Smooth muscle cell (in vitro differentiated cells): ENCODE measurements at regions not wholly inside any gene's neighbourhood (a gene's known extent, or its start where the extent isn't known, plus 50 kb on each side); places are given as distances from the start of the nearest gene placed in this dataset.

Experiments used
- DNase-seq: peaks from one replicate; lab custom pipeline; 2025; ENCODE audit not compliant: unreplicated experiment; lab: John Stamatoyannopoulos, UW
- H2AFZ ChIP-seq: fragments of 200-600 bp; sonication (generic); 2 replicates; pipeline ENCODE4 v1.6.0; 2016; ENCODE audit warnings: antibody characterized with exemption, low read depth, mild to moderate bottlenecking
- H3F3A ChIP-seq: fragments of 200-600 bp; sonication (generic); 2 replicates; pipeline ENCODE4 v1.6.0; 2017; ENCODE audit warnings: antibody characterized with exemption, low read depth
- H3K27ac ChIP-seq: fragments of 200-600 bp; sonication (generic); 2 replicates; pipeline ENCODE4 v1.5.1; 2016; ENCODE audit warnings: low read depth, mild to moderate bottlenecking
- H3K27me3 ChIP-seq: fragments of 200-600 bp; sonication (generic); 2 replicates; pipeline ENCODE4 v1.6.1; 2016; ENCODE audit warnings: low read depth, mild to moderate bottlenecking
- H3K36me3 ChIP-seq: fragments of 200-600 bp; sonication (generic); 2 replicates; pipeline ENCODE4 v1.5.1; 2016; ENCODE audit warnings: low read depth
- H3K4me1 ChIP-seq: fragments of 200-600 bp; sonication (generic); 2 replicates; pipeline ENCODE4 v1.5.1; 2016; ENCODE audit warnings: low read depth
- H3K4me2 ChIP-seq: fragments of 200-600 bp; sonication (generic); 2 replicates; pipeline ENCODE4 v1.6.0; 2016; ENCODE audit warnings: mild to moderate bottlenecking
- H3K4me3 ChIP-seq: fragments of 200-600 bp; sonication (generic); 2 replicates; pipeline ENCODE4 v1.5.1; 2016; ENCODE audit warnings: mild to moderate bottlenecking
- H3K79me2 ChIP-seq: fragments of 200-600 bp; sonication (generic); 2 replicates; pipeline ENCODE4 v1.6.0; 2016; ENCODE audit warnings: low read depth, mild to moderate bottlenecking
- H3K9ac ChIP-seq: fragments of 200-600 bp; sonication (generic); 2 replicates; pipeline ENCODE4 v1.6.0; 2016; ENCODE audit warnings: low read depth
- H3K9me3 ChIP-seq: fragments of 200-600 bp; sonication (generic); replicated peaks from 2 replicates; pipeline ENCODE4 v1.5.1; 2016; ENCODE audit warnings: low read depth
- H4K20me1 ChIP-seq: fragments of 200-600 bp; sonication (generic); 2 replicates; pipeline ENCODE4 v1.6.0; 2016; ENCODE audit warnings: low read depth
- CTCF ChIP-seq: fragments of 200-600 bp; sonication (generic); IDR thresholded peaks from 2 replicates; pipeline ENCODE4 v1.5.1; 2017; ENCODE audit warnings: borderline replicate concordance, mild to moderate bottlenecking, antibody characterized with exemption; ENCODE audit not compliant: insufficient read depth, poor library complexity, severe bottlenecking
- WGBS: methylation state at CpG from one replicate; pipeline ENCODE4 v1.1.7; 2016; ENCODE audit warnings: low lambda C conversion rate; 5-methylcytosine and 5-hydroxymethylcytosine counted together

DNA sequence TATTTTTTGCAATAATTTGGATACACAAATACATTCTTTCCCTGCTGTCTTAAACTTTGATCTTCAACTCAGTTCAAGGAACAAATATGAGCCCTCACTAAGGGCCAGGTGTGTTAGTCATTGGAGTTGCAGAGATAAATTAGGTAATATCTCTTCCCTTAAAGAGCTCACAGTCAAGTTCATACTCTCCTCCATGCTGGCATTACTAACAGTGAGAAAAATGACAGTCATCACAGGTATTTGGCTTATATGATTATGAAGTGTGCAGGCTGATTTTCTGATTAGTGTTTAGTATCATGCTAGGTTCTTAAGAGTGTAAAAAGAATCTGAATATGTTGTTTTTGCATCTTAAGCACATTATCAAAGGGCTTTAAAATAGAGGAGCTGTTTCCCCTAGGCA, 594.7 kb downstream of the CCER1 start:
- H2AFZ ChIP-seq: no peak overlapping the region
- DNase-seq: no peak
- H3K27me3 ChIP-seq: no peaks in the 10 kb centered on the region
- no peaks in the 10 kb centered on the region for H3F3A ChIP-seq
- no peak overlapping the region for H3K9ac ChIP-seq
- TF ChIP-seq CTCF: no peak
- no peaks in the 10 kb centered on the region for H3K79me2 ChIP-seq
- no peak overlapping the region for H3K27ac ChIP-seq
- no peaks in the 10 kb centered on the region for H3K4me1 ChIP-seq
- no peak overlapping the region for H3K4me2 ChIP-seq
- H3K4me3 ChIP-seq: no peak overlapping the region
- no peaks in the 10 kb centered on the region for H4K20me1 ChIP-seq
- no peaks in the 10 kb centered on the region for H3K9me3 ChIP-seq
- no peaks in the 10 kb centered on the region for H3K36me3 ChIP-seq

DNA sequence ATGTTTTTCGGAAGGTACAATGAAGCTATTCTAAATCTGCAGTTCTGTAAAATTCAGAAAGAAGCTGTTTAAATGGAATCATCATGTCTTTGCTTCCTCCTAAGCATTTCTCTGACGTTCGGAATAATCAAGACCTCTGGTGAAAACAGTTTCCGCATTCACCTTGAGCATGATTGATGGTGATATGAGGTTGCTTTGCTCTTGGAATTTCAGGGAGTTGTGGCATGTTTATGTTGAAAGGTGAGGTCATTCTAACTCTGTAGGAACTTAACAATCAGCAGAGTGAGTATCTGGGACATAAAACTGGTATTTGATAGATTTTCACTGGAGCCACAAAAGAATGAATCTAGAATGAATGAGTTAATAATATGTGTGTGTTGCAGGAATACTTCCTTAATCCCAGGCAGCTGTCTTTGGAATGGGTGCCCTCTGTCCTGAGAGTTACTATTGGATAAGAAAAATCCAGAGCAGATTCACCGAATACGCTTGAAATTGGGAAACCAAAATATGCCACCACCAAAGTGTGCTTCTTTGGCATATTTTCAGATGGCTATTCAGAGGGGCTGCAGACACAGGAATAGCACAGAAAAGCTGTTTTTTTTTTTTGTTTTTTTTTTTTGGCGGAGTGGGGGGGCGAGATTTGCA, 599.1 kb downstream of the CCER1 start:
- H3K9me3 ChIP-seq: no peaks in the 10 kb centered on the region
- H3K27ac ChIP-seq: no peak overlapping the region

GRCh38 chr12:90343966-90344365, 611.0 kb downstream of the CCER1 start:
- H3K9me3 ChIP-seq: no peaks in the 10 kb centered on the region
- peaks cover 1% of the 10 kb centered on the region for H3K4me1 ChIP-seq
- no peak overlapping the region for H3K4me2 ChIP-seq
- no peak overlapping the region for H2AFZ ChIP-seq
- no peak overlapping the region for H3K9ac ChIP-seq
- no peak overlapping the region for H3K4me3 ChIP-seq
- DNase-seq: no peak
- H3K36me3 ChIP-seq: no peaks in the 10 kb centered on the region
- H3K79me2 ChIP-seq: no peaks in the 10 kb centered on the region
- H3K27ac ChIP-seq: no peak overlapping the region
- WGBS: 95% methylated on average over 2 of the region's 2 CpGs
- H4K20me1 ChIP-seq: no peaks in the 10 kb centered on the region
- H3F3A ChIP-seq: no peaks in the 10 kb centered on the region
- no peaks in the 10 kb centered on the region for H3K27me3 ChIP-seq
- no peak for TF ChIP-seq CTCF

More for the DNA sequence above, 599.1 kb downstream of the CCER1 start:
- Histone ChIP-seq H3K4me2 (peak overlapping the region; percentile 14), H3K79me2 (no peaks in the 10 kb centered on the region), H2AFZ (no peak overlapping the region), H3F3A (no peaks in the 10 kb centered on the region), H3K9ac (no peak overlapping the region), H3K4me3 (no peak overlapping the region), H3K4me1 (no peaks in the 10 kb centered on the region), H3K36me3 (no peaks in the 10 kb centered on the region), H3K27me3 (no peaks in the 10 kb centered on the region), H4K20me1 (no peaks in the 10 kb centered on the region)
- 64% methylated on average over 8 of the region's 8 CpGs for WGBS
- TF ChIP-seq CTCF: no peak
- no peak for DNase-seq

DNA sequence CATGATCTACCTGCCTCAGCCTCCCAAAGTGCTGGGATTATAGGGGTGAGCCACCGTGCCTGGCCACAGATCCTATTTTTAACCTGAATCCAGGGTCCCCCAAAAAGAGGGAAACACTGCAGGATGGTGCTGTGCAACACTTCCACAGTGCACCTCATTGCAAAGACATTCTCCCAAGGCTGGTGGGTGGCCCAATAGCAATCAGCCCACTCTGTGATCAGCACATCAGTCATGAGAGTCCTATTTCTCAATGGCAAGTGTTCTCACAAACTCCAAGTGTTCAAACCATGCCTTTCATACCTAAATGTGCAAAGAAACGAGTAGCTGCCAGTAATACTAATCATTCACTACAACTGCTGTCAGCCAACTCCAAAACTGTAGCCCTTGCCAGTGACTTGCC, 612.9 kb downstream of the CCER1 start:
- no peaks in the 10 kb centered on the region for H3K9me3 ChIP-seq
- DNase-seq: no peak
- no peaks in the 10 kb centered on the region for H3K79me2 ChIP-seq
- H3F3A ChIP-seq: no peaks in the 10 kb centered on the region
- no peak overlapping the region for H2AFZ ChIP-seq
- 86% methylated on average over 2 of the region's 2 CpGs for WGBS
- no peaks in the 10 kb centered on the region for H4K20me1 ChIP-seq
- H3K4me3 ChIP-seq: no peak overlapping the region
- no peaks in the 10 kb centered on the region for H3K36me3 ChIP-seq
- H3K27ac ChIP-seq: no peak overlapping the region
- no peak overlapping the region for H3K9ac ChIP-seq
- H3K4me2 ChIP-seq: no peak overlapping the region
- no peaks in the 10 kb centered on the region for H3K27me3 ChIP-seq
- peaks cover 4% of the 10 kb centered on the region for H3K4me1 ChIP-seq
- no peak for TF ChIP-seq CTCF
